HG03175 (cell line): ENCODE measurements at regions not wholly inside any gene's neighbourhood (a gene's known extent, or its start where the extent isn't known, plus 50 kb on each side); places are given as distances from the start of the nearest gene placed in this dataset.

Source experiments
- ATAC-seq: cut with Tn5 transposase; IDR thresholded peaks from one replicate; pipeline ENCODE4 v1.9.1; 2021; ENCODE audit warnings: mild to moderate bottlenecking, moderate library complexity; ENCODE audit not compliant: unreplicated experiment

DNA sequence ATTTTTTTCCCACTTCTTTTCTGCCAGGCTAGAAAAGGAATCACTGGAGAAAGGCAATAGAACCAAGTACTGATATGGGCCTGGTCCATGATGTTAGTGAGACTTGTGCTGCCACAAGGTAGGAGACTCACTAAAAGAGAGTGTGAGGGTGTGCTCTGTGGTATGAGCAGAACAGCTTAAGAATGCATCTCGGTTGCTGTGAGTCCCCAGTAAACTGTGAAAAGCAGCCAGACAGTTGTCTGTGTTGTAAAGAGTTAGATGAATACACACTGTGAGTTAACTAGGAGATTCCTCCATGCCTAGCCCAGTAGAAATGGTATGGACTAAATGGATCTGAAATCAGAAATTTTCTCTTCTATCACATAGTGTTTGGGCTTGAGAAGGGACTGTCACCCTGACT is 1177.3 kb upstream of the MIR17HG start:
- no peak for ATAC-seq

DNA sequence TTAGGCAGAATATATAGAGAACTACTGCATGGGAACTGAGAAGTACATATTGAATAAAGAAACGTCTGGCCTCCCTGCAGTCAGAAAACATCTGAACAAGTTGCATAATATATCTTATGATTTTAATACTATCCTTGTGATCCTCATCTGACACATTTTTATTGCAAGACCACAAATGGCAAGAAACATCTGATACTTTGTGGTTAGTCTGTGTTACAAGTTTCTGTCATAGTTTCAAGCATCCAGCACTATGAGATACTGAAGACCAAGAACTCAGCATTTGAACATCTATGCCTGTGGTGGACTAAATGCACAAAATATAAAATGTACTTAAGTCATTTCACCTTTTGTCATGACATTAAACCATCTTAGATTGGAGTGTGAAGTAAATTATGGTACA is 1175.8 kb upstream of the MIR17HG start:
- no peak for ATAC-seq

DNA sequence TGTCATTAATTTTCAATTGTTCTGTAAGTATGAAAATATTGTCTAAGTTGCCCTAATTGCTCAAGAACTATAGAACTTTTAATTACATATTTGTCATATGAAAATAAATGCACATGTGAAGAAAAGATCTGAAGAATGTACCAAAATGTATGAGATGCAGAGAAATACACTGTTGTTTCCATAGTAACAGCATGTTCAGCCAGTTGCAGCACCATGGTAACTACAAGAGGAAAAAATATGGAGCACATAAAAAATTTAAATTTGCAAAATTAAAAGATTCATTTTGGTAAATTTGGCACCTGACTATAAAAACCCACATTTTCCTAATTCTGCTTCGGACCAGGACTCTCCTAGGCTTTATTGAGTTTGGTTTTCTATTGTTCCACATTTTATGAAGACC is 1170.0 kb upstream of the MIR17HG start:
- no peak for ATAC-seq

DNA sequence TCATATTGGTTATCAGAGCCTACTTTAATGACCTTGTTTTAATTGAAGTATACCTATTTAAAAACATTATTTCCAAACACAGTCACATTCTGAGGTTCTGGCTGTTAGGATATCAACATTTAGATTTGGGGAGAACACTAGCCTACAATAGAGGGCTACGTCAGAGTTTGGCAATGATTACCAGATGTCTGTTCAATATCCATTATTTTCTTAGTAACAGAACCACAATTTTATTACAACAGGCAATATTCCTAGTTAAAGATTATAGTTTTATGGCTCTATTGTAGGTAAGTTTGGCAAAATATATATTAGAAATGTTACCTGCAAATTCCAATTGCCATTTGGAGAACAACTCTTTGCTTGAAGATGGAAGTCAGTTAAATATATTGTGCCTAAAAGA is 1163.1 kb upstream of the MIR17HG start:
- ATAC-seq, result no peak

DNA sequence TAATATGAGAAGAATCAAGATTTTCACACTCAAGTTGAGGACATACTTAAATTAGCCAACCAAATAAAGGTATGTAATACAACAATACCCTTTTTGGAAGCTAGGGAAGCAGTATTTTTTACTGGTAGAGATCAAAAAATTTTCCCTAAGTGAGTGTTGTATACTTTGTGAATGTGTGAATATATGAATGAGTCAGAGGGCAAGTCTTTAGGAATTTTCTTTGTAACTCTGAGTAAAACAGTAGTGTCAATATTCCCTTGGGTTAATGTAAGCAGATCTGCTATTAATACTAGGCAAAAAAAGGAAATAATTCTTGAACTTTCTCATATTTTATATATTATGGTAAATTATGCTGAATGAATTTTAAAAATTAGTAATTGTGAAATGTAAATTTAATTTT is 1161.8 kb upstream of the MIR17HG start:
- no peak for ATAC-seq

DNA sequence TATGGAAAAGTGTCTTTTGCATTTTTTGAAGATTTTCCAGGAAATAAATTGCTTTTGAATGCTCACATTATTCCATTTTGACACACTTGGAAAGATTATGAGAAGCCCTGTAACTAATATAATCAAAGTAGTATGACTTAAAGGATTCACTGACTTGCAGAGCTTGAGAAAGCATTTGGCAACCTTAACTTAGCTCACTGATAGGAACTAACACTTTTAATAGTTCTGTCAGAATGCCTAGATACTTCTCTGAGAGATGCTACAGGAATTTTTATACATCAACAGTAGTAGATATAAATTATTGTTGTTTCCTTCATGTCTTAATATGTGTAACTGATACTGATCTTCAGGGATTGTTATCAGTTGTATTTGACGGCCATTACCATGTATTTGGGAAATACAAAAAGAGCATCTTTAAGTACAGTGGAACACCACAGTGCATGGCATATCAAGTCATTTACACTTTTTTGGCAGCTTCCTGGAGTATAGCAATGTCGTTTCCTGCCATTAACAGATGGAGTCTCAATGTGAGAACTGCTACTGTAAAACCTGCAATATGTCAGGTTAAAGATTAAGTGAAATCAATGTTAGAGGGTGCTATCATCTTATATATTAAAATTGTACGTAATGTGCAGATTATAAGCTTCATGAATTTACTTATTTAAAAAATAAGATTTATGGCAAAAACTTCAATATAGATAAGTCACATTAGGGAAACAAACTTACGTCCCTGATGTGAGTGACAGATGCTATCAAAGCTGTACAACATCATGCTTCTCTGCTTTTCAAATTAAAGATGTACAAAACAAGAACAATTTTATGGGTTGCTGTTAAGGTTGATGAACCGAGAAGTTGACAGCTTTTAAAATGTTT is 1159.8 kb upstream of the MIR17HG start:
- no peak for ATAC-seq

DNA sequence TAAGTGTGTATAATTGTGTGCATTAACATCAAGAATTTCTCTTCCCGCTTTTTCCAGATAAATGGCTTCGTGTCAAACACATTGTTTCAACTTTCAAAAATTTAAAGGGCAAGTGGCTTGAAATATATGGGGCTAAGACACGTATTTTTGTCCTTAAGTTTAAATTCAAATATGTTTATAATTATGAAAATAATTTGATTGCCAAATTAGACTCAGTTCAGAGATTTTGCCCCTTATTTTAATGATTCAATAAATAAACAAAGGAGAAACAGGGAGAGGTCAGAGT is 1159.2 kb upstream of the MIR17HG start:
- ATAC-seq, result no peak

DNA sequence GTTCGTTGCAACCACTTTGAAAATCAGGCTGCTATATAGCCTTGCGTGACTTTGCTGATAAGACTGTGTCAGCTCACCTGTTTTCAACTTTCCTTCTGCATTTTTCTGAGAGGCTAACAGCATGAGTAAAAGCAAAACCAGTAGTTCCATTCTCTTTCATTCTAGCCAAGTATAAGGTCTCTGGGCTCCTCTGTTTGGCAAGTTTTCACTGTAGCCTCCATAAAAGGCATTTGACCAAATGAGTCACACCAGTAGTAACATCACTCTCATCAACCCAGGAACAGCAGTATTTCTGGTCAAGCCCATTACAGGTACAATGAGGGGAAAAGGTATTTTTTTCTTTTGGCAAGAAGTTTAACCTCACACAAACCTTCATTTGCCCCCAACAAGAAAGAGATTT is 1149.8 kb upstream of the MIR17HG start:
- ATAC-seq, result no peak

DNA sequence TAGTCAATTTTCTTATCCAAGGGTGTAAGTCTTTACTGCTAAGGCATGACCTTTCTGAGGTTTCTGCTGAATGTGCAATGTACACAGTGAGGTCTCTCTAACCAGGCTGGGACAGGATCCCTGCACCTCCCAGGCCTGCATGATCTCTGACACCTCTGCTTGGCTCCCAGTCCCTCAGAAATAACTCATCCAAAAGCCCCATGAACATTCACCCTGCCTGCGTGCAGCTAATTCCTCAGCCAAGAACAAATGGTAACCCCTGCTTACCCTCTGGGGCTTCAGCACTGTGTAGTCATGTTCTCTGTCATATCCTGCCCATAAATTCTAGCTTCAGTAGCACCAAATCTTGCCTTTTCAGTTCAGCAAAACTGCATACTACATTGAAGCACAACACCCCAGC is 1146.3 kb upstream of the MIR17HG start:
- ATAC-seq, result no peak

DNA sequence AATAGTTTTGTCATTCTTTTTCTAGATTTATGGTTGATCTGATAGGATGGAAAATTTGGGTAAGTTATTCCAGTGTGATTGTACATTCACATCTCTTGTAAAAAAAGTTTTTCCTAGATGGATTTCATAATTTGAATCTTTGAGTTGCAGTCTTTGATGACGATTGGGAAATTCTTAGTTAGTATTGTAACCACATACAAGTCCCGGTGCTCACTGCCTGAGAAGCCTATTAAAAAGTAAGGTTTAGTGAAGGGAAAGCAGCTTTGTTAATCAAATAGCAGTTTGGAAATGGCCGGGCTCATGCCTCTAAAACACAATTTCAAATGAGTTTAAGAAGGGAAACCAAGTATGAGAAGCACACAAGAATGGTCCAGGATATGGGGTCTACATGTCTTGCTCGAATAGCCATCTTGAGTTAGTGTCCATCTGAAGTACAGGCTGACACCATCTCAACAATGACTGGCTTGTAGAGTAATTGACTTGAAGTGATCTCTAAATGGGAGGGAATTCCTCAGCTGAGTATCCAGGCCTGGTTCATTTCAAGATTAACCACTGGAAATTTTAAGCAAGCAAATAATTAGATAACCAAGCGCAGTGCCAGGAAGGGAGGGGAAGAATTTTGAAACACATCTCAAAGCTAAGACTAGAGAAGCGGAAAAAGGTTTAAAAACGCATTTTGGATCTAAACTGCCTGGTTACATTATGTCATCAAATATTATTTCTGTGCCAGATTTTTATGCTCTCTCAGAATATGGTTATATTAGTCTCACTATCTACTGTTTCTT is 1145.6 kb upstream of the MIR17HG start:
- ATAC-seq, result no peak

DNA sequence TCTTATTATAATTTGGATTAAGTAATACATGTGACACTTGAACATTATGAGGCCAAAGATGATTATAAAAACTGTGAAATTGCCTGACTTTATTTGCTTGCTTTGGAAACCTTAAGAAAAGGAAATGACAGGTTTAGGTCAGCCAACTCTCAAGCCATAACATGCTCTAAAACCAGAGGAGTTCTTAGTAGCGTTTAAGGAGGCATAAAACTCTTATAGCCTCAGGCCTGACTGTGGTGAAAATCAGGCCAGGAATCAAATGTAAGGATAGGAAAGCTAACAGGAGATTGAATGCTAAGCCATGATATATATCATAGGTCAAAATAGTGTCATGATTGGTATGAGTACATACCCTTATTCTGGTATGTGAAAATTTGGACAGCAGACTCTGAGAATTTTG is 1142.4 kb upstream of the MIR17HG start:
- no peak for ATAC-seq

DNA sequence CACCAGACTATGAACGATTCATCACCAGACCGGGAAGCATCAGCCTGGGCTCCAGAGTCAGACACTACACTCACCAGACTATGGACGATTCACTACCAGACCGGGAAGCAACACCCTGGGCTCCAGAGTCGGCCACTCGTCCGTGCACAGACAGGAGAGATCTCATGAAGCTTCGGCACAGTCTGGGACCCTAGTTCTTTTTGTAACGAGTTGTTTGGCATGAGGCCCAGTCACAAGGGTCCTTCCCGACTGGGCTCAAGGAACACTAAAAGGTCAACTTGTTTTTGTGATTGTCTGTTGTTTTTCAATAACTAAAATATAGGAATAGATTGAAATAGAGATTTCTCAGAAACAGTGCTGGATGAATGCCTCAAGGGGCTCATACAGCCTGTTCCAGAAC is 1141.6 kb upstream of the MIR17HG start:
- no peak for ATAC-seq

DNA sequence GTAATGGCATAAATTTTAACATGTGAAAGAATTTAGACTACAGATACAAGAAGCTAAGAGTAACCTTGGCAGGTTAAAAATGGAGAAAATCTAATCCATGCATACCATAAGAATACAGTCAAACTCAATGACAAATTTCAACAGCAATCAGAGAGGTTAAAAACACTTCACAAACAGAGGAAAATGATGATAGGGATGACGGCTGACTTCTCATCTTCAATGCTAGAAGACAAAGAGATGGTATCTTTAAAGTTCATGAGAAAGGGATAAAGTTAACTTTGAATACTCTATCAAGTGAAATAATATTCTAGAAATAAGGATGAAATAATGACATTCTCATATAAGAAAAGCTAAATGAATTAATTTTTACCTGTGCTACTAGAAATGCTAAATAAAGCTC is 1130.2 kb upstream of the MIR17HG start:
- ATAC-seq, result no peak

DNA sequence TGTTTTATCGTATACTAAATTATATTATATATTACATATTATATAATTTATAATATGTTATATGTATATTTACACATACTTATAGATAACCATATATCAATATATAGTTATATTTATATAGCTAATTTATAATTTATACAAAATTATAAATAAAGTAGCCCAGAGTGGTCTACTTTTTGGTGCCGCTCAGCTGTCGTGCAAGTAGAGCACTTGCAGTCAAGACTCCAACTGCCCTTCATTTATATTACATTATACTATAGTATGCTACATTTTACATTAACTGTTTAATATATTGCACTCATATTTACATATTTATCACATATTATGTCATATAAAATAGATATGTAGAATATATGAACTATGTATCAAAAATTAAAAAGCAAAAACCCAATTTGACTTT is 1124.7 kb upstream of the MIR17HG start:
- ATAC-seq, result no peak

DNA sequence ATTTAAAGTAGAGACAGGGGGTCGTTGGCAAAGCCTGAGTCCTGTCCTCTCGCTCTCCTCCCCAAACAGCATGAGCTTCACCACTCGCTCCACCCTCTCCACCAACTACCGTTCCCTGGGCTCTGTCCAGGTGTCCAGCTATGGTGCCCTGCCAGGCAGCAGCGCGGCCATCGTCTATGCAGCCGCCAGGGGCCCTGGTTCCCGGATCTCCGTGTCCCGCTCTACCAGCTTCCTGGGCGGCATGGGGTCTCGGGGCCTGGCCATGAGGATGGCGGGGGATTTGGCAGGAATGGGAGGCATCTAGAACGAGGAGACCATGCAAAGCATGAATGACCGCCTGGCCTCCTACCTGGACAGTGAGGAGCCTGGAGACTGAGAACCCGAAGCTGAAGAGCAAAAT is 1117.2 kb upstream of the MIR17HG start:
- ATAC-seq, result no peak

DNA sequence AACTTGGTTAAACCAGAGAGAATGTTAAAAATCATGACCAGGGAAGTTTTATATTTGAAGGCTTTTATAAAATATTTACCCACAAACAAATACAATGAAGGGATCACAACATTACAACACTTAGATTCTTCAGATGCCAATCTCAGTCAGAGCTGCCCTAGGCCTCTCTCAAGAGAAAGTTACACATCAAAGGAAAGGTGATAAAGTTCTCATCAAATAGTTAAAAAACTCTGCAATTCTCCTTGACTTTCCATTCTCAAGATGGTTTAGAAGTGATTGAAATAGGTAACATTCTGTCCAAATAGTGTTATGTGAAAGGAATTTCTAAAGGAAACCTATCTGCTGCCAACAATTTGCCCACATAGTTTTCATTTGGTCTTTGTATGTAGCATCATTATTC is 1115.2 kb upstream of the MIR17HG start:
- no peak for ATAC-seq

DNA sequence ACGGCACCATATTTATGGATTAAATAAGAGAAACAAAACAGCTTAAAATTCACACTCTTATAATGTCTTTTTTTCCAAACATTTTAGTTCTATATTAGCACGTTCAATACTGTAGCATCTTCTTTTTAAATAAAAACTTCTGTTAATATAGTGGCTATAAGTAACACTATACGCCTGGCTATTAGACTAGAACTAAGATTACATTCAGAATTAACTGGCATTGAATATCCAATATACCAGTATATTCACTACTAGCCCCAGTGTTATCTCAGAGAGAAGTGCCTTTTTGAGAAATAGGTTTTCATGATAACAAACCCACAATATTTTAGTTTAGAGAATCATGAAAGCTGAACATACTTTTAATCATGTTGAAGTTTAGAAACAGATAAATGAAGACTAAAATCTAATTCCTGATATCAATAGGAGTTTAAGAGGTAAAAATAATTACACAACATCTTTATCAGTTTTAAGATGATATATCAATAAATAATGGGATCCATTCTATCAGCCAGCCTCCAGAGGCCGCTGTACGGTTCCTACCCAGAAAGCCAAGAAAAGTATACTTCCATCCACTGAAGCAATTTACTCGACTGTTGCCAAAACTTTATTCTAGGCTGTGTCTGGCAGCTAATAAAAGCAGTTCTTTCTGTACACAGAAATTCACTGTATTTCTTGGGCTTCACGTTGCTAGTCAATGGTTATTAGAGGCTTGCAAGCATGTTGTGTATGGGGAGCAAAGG is 1113.4 kb upstream of the MIR17HG start:
- ATAC-seq, result no peak

DNA sequence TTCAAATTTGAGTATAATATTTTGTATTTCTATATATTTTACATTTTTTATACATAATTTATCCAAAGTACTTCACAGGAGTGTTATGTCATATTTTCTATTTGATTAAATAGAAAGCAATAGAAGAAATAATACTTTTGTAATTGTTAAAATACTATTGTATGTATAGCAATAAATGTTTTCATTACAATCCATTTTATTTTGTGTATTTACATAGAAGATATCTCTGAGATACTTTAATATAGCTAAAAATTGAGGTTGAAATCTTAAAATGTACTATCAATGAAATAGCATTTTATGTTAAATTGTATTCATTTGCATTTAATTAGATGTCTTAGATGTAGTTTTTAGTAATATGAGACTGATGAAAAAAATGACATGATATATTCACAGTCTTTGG is 1109.6 kb upstream of the MIR17HG start:
- ATAC-seq, result no peak

DNA sequence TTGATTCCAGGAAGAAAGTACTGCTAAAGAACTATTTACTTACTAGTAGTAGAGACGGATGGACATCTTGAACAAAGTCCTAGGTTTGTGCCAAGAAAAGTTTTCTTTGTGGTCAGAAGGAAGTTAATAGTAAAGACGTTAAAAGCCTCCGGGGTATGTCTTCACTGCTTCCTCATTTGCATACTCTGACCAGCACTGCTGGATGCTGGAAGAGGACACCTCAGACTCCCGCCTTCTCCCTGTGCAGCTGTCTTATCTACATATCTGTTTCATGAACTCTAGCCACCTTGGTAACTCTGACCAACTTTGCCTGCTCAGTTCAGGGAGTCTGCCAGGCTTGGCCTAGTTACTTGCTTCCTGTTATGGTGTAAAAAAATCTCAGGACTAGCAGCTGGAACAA is 1109.1 kb upstream of the MIR17HG start:
- no peak for ATAC-seq

DNA sequence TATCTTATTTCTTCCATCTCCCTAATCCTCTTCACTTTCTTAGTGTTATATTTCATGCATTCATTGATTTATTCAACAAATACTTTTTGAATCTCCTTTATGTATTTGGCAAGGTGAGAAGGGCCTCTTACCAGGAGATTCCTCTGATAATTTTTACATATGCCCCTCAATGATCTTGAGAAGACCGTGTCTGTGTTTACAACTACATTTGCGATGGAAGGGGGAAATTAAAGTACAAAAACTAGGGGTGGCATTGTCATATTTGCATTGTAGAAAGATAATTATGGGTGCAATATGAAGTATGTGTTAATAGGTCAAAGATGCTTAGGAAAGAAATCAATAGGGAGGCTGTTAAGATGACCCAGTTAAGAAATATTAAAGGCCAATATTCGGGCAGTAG is 1108.4 kb upstream of the MIR17HG start:
- no peak for ATAC-seq

DNA sequence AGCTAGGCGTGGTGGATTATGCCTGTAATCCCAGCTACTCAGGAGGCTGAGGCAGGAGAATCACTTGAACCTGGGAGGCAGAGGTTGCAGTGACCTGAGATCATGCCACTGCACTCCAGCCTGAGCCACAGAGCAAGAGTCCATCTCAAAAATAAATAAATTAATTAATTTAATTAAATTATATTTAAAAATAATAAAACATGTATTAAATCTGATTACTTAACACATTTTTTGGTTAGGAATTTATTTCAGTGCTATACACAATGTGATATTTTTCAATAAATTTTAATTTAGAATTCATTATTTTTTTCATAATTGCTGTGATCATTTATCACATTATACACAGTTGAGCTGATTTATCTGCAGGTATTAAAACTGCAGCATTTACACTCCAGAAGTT is 1101.5 kb upstream of the MIR17HG start:
- no peak for ATAC-seq
